Adrenal gland (tissue), 9 donors: ENCODE measurements at regions not wholly inside any gene's neighbourhood (a gene's known extent, or its start where the extent isn't known, plus 50 kb on each side); places are given as distances from the start of the nearest gene placed in this dataset.

Experiments used
- DNase-seq, 7 donors: peaks; one replicate each; pipeline ENCODE4 v3.0.0-alpha.2; 2019 to 2020
- H3K27ac ChIP-seq, 5 donors: fragments of 200-600 bp; sonication (generic) in 4 of 5; 1 replicate in 3 of 5; 2 replicates in 2 of 5; pipeline versions ENCODE4 v1.5.1 to v1.8.0; 2016 to 2020; ENCODE audit warnings: mild to moderate bottlenecking in 1 of 5
- H3K27me3 ChIP-seq: fragments of 200-600 bp; 2 replicates; pipeline ENCODE4 v1.8.0; 2021
- H3K36me3 ChIP-seq, 2 donors: fragments of 200-600 bp; replicated peaks in 1 of 2; 1 replicate in 1 of 2; 2 replicates in 1 of 2; pipeline versions ENCODE4 v1.5.1 to v1.8.0; 2018 to 2022
- H3K4me1 ChIP-seq, 2 donors: fragments of 200-600 bp; replicated peaks in 1 of 2; 1 replicate in 1 of 2; 2 replicates in 1 of 2; pipeline versions ENCODE4 v1.5.1 to v1.8.0; 2018 to 2021
- H3K4me3 ChIP-seq, 4 donors: fragments of 200-600 bp; sonication (generic) in 3 of 4; one replicate each; pipeline ENCODE4 v1.5.1; 2016 to 2018
- H3K9me3 ChIP-seq, 3 donors: fragments of 200-600 bp; sonication (generic) in 1 of 3; replicated peaks in 1 of 3; 1 replicate in 2 of 3; 2 replicates in 1 of 3; pipeline versions ENCODE4 v1.5.1 to v1.8.0; 2016 to 2021
- CTCF ChIP-seq, 6 experiments: fragments of 450-650 bp in 4 of 6; fragments of 200-600 bp in 2 of 6; sonication (generic) in 1 of 6; IDR thresholded peaks; 1 replicate in 5 of 6; 2 replicates in 1 of 6; pipeline versions ENCODE4 v1.5.1 to v1.8.0; 2016 to 2021; ENCODE audit warnings: antibody characterized with exemption in 6 of 6, mild to moderate bottlenecking in 2 of 6, moderate library complexity in 1 of 6
- POLR2A ChIP-seq, 2 donors: fragments of 450-650 bp; IDR thresholded peaks; one replicate each; pipeline ENCODE4 v1.6.1; 2017; ENCODE audit warnings: antibody characterized with exemption in 2 of 2, mild to moderate bottlenecking in 2 of 2, moderate library complexity in 1 of 2
- WGBS, 4 donors: extraction: QIAGEN DNeasy Blood & Tissue Kit in 2 of 4; methylation state at CpG; one replicate each; pipeline versions ENCODE4 v1.1.5 to v1.1.7; 2013 to 2017; 5-methylcytosine and 5-hydroxymethylcytosine counted together
- intact Hi-C, 2 donors: fragments of 100-400 bp; cut with DNase I; formaldehyde crosslinking; loops; one replicate each; pipeline versions ENCODE4 v1.14.1 to v1.15.0; 2022 to 2023
- donor health status: healthy with polysubstance abuse.
- donor health status: Bipolar disorder and iron deficiency.
- donor health status: DM: yes; HTN: yes; CAD: no.
- donor health status: DM: no; HTN: no; CAD: no.
- donor health status: DM: no; HTN: no; CAD: no.

DNA sequence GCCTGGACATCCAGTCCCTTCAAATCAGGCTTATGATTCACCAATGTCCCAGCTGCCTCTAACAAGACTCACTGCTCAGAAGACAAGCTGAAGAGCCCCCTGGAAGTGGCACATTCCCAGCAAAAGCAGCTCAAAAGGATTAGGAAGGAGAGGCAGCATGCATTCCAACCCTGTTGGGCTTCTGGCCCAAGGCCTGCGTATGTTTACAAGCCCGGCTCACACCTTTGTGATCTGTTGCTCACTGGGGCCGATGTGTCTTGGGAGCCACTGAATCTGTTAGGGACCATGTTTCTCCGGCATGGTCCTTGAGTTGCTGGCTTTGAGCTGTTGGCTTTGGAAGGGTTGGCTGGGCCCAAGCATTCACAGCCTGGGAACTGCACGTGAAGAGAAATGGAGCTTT, 81.2 kb upstream of the C1orf174 start:
- no peaks in the 10 kb centered on the region for H3K36me3 ChIP-seq
- no peak for DNase-seq
- intact Hi-C loops: no loop called here
- H3K9me3 ChIP-seq: no peaks in the 10 kb centered on the region
- no peak overlapping the region for H3K4me3 ChIP-seq
- 55 to 83% (median 68%) methylated on average over 3 to 5 of the region's 5 CpGs for WGBS, 4 donors
- H3K4me1 ChIP-seq: no peaks in the 10 kb centered on the region
- H3K27ac ChIP-seq: no peak overlapping the region
- TF ChIP-seq POLR2A (IDR thresholded peaks at IDR 0.05) (no peak), CTCF (IDR thresholded peaks at IDR 0.05) (no peak)
- no peaks in the 10 kb centered on the region for H3K27me3 ChIP-seq

DNA sequence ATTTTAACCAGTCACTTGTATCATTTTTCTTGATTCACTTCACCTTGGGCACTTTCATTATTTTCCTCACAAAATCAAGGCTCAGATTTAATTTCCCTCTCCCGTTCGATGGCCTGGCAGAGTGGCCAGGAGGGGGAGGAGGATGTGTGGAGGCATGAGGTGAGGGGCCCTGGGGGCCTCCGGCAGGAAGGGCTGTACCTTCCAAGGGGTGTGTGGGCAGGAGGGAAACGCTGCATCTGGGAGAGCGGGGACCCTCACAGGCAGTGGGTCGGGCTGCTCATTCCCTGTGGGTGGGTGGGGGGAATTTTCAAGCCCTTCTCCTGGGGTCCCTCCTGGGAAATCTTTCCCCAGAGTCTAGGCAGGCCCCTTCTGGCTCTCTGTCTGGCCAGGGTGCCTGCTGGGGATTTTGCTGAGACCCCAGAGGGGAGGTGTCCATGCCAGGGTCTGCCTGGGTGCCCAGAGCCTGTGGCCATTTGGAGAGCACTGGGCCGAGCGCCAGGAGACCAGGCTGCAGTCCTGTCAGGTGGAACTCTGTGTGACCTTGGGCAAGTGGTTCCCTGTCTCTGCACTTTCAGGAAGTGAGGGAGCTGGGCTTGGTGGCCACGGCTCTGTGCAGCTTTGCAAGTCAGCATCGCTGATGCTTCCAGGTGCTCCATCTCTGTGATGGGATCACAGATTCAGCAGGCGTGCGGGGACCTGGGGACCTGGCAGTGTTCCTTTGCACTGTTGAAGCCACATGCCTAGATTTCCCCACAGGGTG, 81.9 kb upstream of the C1orf174 start:
- no peak for DNase-seq
- no peak for TF ChIP-seq CTCF (IDR thresholded peaks at IDR 0.05)
- TF ChIP-seq POLR2A (IDR thresholded peaks at IDR 0.05): no peak

DNA sequence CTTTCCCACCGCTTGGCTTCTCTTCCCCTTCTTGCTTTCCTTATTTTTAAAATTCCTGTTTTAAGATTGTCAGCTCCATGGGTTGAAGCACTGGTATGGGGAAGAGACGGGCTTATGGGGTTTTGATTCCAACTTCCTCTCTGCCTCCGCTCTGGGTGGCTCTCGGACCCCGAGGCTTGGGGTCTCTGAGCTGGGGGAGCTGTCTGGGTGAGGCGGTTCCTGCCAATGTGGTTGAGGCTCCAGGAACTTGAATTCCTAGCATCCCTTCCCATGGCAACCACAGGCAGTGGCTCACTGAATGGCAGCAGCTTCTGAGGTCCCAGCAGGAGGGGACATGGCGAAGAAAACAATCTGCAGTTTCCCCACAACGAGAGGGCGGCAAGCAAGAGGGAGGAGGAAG, 83.1 kb upstream of the C1orf174 start:
- TF ChIP-seq POLR2A (IDR thresholded peaks at IDR 0.05) (no peak), CTCF (IDR thresholded peaks at IDR 0.05) (no peak)
- WGBS, 4 donors: 61 to 76% (median 66%) methylated on average over 9 of the region's 9 CpGs
- no peaks in the 10 kb centered on the region for H3K36me3 ChIP-seq
- H3K27me3 ChIP-seq: no peaks in the 10 kb centered on the region
- no peaks in the 10 kb centered on the region for H3K9me3 ChIP-seq
- intact Hi-C loops: no loop called here
- no peaks in the 10 kb centered on the region for H3K4me1 ChIP-seq
- H3K27ac ChIP-seq: no peak overlapping the region
- H3K4me3 ChIP-seq: no peak overlapping the region
- no peak for DNase-seq

More for the DNA sequence above, 81.9 kb upstream of the C1orf174 start:
- intact Hi-C loops: no loop called here
- Histone ChIP-seq H3K27ac (no peak overlapping the region), H3K4me1 (no peaks in the 10 kb centered on the region), H3K9me3 (no peaks in the 10 kb centered on the region), H3K27me3 (no peaks in the 10 kb centered on the region), H3K36me3 (no peaks in the 10 kb centered on the region), H3K4me3 (no peak overlapping the region)
- 24 to 50% (median 45%) methylated on average over 6 to 12 of the region's 12 CpGs for WGBS, 4 donors

DNA sequence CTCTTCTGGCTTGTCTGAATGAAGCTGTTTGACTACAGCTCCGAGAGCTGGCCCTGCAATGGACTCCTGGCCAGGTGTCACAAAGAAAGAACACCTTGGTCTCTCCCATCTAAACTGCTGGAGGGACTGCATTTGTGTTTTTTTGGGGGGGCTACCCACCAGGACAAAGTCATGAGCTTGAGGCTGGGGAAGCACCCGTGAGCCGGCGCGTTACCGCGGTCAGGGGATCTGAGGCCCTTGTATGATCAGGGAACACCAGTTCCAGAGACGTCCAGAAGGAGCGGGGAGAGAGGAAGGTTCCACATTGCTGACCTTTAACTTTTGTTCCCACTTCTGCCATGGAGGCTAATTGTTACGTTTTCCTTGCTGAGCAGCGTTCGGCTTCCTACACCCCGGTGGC, 84.5 kb upstream of the C1orf174 start:
- Histone ChIP-seq H3K36me3 (no peaks in the 10 kb centered on the region), H3K9me3 (no peaks in the 10 kb centered on the region), H3K4me3 (no peak overlapping the region), H3K4me1 (no peaks in the 10 kb centered on the region), H3K27ac (no peak overlapping the region), H3K27me3 (no peaks in the 10 kb centered on the region)
- 81 to 89% (median 85%) methylated on average over 12 to 13 of the region's 13 CpGs for WGBS, 4 donors
- DNase-seq: no peak
- no peak for TF ChIP-seq POLR2A (IDR thresholded peaks at IDR 0.05)
- TF ChIP-seq CTCF (IDR thresholded peaks at IDR 0.05): no peak
- intact Hi-C loops: no loop called here
